OCI-LY1 (cell line): ENCODE measurements at regions not wholly inside any gene's neighbourhood (a gene's known extent, or its start where the extent isn't known, plus 50 kb on each side); places are given as distances from the start of the nearest gene placed in this dataset.

Experiments used
- CTCF ChIP-seq: fragments of 200-600 bp; sonication (generic), shearing (Covaris generic); IDR thresholded peaks from 2 replicates; pipeline ENCODE4 v1.5.1; 2017; ENCODE audit warnings: mild to moderate bottlenecking, antibody characterized with exemption, low read length, moderate library complexity, mixed read lengths
- EZH2 ChIP-seq: fragments of 200-600 bp; sonication (generic), shearing (Covaris generic); IDR thresholded peaks from 2 replicates; pipeline ENCODE4 v1.8.0; 2017; ENCODE audit warnings: borderline replicate concordance, mixed run types, mild to moderate bottlenecking, antibody characterized with exemption, low read length, moderate library complexity, mixed read lengths

- TF ChIP-seq CTCF (no peak), EZH2 (no peak)
Observed at GRCh38 chr2:207446653-207447052, 83.1 kb upstream of the CREB1 start.
